ENCODE measurements at regions not wholly inside any gene's neighbourhood (a gene's known extent, or its start where the extent isn't known, plus 50 kb on each side); places are given as distances from the start of the nearest gene placed in this dataset.

GRCh38 chr1:30188329-30188728 lies 535.1 kb downstream of the MATN1 start:
- no peak for DNase-seq (ENCODE audit: low read depth, low spot score)

DNA sequence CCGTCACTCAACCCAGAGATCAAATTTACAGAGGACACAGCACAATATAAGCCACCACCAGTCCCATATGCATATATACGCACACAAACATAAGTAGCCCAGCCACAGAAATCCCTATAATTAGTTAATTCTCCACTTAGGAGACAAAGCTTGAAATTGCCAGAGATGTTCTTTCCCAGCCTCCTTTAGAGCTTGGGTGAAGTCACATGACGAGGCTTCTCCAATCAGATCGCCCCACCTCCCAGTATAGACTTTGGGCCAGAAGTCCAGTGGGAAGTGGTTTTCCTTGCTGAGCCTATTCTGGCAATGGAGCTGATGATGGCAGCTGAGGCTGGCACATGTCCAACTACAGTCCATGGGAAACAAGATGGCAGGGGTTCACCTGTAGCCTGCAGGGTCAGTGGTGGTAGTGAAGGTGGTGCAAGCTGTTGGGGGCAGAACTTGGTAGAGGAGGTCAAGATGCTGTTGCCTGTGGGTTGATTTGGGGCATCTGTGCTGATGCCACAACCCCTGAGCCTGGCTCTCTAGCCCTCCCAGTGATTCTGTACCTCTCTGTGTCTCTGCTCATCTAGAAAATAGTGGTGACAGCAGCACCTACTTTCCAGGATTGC lies 535.9 kb downstream of the MATN1 start:
- DNase-seq (ENCODE audit: low read depth, low spot score) = no peak

DNA sequence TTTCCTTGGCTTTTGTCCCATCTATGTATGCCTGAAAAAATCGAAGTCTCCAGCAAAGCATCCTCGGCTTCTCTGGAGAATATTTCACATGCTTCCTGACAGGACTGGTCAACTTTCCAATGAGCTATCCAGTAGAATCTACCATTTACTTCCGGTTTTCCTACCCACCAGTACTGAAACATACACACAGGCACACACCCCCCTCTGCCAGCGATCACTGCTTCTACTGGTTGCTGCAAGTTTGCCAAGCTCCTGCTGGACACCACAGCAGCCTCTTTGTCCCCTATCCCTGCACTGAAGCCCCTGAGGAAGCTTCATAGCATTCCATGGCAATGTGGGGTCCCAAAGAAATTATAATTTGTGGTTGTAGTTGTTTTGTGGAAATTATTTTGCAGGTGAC lies 536.8 kb downstream of the MATN1 start:
- no peak for DNase-seq (ENCODE audit: low read depth, low spot score)

DNA sequence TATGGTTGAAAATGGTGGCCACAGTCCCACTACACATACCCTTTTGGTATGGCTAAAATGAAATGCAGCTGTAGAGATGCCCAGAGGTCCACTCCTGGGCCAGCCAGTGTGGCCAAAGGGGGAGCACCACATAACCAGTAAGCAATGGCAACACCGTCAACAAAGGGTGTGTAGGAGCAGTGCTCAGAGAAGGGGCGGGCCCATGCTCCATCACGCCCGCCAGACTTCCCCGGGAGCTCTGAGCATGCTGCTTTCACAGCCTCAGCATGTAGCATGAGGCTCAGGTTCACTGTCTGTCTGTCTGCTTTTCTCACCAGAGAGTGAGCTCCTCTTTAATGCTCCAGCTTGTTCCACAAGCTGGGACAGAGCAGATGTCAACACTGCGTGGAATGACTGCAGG lies 537.6 kb downstream of the MATN1 start:
- no peak for DNase-seq (ENCODE audit: low read depth, low spot score)

GRCh38 chr1:30185313-30185712 lies 538.1 kb downstream of the MATN1 start:
- no peak for DNase-seq (ENCODE audit: low read depth, low spot score)

DNA sequence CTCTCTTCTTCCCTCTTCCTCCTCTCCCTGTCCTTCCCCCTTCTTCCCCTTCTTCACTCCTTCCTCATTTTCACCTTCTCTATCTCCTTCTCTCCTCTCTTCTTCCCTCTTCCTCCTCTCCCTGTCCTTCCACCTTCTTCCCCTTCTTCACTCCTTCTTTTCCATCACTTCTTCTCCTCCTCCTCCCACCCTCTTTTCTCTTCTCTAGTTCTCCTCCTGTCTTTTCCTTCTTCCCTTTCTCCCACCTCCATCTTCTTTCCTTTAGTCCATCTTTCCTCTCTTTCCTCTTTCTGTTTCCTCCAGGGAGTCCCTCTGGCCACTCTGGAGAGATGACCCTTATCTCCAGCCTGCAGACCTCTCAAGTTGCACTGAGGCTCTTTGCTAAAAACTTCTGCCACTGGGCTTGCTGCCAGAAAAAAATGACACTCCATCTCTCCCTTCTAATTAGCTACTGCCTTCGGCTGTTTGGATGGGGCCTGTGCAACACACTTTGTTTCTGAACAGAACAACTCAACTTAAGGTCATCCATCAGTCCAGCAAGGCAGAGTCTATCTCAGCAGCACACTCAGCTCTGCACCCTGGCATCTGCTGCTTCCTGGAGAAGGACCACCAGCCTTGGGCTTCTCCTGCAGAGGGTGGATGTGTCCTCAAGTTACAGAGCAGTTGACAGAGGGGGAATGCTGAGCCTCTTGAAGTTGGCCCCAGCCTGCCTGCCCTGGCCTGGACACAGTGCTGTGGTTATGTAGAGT lies 538.8 kb downstream of the MATN1 start:
- no peak for DNase-seq (ENCODE audit: low read depth, low spot score)

GRCh38 chr1:30183895-30184294 lies 539.5 kb downstream of the MATN1 start:
- no peak for DNase-seq (ENCODE audit: low read depth, low spot score)

- DNase-seq (ENCODE audit: low read depth, low spot score) = no peak
Observed at GRCh38 chr1:30183006-30183405, 540.4 kb downstream of the MATN1 start.

DNA sequence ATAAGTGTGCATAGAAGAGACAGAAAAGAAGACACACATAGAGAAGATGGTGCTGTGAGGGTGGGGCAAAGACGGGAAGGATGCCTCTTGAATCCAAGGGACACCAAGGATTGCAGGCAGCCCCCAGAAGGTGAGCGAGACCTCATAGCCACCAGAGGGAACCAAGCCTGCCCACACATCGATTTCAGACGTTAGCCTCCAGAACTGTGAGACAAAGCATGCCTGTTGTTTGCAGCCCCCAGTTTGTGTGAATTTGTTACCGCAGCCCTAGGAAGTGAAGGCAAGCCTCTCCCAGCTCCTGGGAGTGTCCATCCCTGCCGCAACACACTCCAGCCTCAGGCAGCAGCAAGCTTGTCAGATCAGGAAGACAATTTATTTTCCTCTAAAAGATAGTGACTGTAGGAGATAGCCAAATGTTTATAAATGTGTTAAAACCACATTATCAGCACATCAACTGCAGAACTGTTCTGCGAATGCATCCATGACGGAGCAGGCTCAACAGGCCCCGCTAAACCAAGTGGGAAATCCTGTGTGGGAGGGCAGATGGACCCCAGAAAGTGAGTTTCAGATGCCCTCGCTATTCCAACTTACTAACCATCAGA lies 543.3 kb downstream of the MATN1 start:
- peak; percentile 24 for DNase-seq (ENCODE audit: low read depth, low spot score)

- no peak for DNase-seq (ENCODE audit: low read depth, low spot score)
Observed at GRCh38 chr1:30176477-30176876, 546.9 kb downstream of the MATN1 start.

DNA sequence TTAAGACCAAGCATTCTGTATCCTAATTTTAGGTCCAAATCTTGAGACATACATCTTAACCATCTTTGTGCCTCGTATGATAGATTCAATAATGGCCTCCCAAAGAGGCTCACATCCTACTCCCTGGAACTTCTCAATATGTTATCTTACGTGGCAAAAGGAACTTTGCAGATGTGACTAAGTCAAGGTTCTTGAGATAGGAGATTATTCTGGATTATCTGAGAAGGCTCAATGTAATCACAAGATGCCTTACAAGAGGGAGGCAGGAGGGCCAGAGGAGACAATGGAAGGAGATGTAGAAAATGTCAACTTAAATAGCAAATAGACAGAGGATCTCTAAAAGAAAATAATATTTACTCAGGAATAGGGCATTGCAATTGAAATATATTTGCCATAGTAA lies 548.9 kb downstream of the MATN1 start:
- DNase-seq (ENCODE audit: low read depth, low spot score) = no peak

- DNase-seq (ENCODE audit: low read depth, low spot score) = no peak
Observed at GRCh38 chr1:30173560-30173959, 549.8 kb downstream of the MATN1 start.

DNA sequence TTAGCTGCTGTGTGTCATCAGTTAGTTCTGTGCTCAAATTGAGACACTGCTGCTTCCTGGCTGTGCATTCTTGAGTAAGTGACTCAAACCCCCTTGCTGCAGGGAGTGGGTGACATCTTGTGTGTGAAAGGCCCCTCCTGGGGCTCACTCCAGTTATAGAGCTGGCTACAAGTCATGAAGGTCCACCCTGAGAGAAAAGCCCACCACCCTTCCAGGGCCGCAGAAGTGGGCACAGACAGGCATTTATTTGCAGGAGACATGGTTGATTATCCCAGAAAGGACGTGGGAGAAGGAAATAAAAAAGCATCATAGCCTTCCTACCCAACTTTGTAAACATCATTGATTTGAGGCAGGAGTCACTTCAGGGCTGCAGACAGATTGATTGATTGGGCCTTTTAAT lies 550.6 kb downstream of the MATN1 start:
- DNase-seq (ENCODE audit: low read depth, low spot score) = no peak

DNA sequence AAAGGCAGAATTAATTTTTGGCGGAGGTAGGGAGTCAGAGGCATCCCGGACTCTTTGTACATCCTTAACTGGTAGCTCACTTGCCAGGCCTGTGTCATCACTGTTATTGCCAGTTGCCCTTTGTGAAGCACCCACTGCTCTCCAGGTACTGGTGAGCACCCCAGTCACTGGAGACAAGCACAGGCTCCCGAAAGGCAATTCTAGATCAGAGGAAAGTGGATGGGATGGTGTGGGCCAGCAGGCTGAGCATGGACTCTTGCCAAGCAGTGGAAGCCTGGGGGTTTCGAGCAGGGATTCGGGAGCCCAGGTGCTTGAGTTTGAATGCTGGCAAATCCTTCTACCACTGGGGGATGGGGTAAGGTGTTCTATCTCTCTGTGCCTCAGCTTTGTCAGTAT lies 551.1 kb downstream of the MATN1 start:
- no peak for DNase-seq (ENCODE audit: low read depth, low spot score)

DNA sequence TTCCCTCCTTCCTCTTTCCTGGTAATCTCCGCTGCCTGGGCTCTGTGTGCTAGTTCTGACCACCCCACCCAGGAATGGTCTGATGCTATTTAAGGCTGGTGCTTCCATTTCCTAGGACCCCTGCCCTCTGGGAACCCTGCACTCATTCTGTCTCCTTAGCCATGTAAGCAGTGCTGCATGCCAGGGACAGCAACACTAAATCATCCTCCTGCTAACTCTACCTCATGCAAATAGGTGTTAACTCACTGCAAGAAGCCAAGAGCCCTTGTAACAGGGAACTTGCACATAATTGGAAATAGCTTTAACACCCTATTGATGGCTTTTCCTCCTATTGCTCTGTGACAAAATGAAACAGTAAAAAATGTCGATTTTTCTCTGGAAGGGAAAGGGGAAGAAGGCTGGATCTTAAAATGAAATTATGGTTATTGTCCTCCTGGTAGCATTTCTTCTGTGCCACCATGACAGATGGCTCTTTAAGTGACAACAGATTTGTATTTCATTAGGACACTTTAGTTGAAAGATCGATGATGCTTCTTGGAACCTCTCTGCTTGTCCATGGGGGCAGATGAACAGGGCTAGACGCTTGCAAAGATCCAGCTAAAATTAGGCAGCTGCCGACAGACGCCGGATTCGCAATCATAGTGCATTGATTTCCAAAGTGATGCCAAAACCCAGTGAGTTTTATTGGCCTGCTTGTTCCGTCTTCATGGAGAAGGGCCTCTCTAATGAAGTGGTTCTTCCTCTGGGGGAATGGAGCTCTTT lies 551.7 kb downstream of the MATN1 start:
- DNase-seq (ENCODE audit: low read depth, low spot score) = no peak

- DNase-seq (ENCODE audit: low read depth, low spot score) = no peak
Observed at GRCh38 chr1:30169269-30169668, 554.1 kb downstream of the MATN1 start.

DNA sequence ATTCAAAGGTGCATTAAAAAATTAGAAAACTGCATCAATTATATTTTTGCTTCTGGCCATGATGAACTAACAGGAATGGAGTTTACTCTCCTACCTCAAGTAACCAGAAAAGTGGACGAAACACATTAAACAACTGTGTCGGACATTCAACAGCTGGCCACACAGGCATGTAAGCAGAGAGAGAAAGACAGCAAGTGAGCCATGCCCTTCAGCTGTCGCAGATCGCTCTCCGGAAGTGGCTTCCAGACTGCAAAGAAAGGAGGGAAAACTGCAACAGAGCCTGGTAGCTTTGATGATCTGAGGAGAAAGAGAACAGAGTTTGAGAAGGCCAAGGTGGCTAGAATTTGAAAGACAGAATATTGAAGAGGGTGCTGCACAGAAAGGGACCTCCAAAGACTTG lies 557.2 kb downstream of the MATN1 start:
- DNase-seq (ENCODE audit: low read depth, low spot score) = no peak

DNA sequence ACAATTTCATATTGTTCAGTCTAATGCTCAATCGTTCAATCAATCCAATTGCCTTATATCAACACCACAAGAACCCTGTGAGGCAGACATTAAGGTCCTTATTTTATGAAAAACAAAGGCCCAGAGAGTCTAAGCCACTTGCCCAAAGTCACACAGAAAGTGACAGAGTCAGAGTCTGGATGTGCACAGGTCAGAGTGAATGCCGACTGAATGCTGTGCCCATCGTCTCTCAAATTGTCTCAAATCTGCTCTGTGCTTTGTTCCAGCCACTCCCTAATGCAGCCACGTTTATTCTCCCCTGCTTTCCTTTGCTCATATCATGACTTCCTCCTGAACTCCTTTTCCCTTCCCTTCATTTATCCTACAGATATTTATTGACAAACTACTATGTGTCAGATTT lies 558.3 kb downstream of the MATN1 start:
- no peak for DNase-seq (ENCODE audit: low read depth, low spot score)

DNA sequence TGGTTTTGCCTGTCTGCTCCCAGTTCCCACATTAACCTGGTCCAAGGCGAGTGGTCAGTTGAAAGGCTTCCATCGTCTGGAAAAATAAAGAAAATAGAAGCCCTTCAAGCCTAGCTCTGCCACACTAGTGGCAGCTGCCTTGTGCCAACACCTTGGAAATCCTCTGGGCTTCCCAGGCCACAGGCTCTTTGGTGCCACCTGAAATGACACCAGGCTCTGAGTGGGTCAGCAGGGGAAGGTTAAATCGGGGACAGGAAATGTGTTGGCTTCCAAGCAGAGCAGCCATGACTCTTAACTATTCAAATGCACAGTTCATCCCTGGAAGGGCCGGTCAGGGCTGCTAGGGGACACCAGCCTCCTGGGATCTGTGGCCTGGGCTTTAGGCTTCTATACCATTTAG lies 558.7 kb downstream of the MATN1 start:
- DNase-seq (ENCODE audit: low read depth, low spot score) = no peak

DNA sequence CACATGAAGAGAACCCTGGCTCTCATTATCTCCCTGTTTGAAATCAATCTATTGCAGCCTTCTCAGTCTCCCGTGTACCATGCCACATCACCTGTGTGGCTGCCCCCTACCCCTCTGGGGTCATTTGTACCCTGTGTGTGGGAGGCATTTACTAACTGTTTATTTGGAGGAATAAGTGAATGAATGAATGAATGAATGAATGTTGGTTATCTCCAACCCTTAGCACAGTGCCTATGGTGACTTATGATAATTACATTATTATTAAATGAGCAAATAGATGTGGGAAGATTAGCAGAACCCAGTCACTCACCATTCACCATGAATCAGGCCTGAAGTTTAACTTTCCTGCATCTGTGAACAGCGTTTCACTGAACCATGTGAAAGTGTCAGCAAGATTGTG lies 560.8 kb downstream of the MATN1 start:
- no peak for DNase-seq (ENCODE audit: low read depth, low spot score)

DNA sequence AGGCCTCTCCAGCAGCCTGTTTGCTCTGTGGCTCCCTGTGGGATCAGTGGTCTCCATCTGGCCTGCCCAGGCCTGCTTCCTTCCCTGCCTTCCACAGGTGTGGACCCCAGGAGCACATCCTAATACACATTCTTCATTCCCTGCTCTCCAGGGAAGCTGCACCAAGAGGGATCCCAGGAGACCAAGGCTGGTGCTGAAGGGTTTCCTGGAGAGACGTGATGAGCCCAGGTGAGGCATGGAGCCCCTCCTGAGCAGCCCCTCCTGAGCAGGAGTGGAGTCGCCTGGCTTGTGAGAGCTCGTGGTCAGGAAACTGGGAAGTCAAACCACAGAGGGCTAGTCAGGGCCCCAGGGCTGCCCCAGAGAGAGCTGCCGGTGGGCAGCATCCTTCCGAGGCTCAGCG lies 561.4 kb downstream of the MATN1 start:
- DNase-seq (ENCODE audit: low read depth, low spot score) = no peak

GRCh38 chr1:30160999-30161689 lies 562.2 kb downstream of the MATN1 start:
- no peak for DNase-seq (ENCODE audit: low read depth, low spot score)
